ENCODE measurements at regions not wholly inside any gene's neighbourhood (a gene's known extent, or its start where the extent isn't known, plus 50 kb on each side); places are given as distances from the start of the nearest gene placed in this dataset.
"Not testable (repeated sequence)": the region's sequence is repeated elsewhere in the genome, so short reads cannot be mapped to it uniquely, and the experiment has no call there.

- H3K9ac ChIP-seq (ENCODE audit: low read length); H3K18ac ChIP-seq (ENCODE audit: low read length); H3K27me3 ChIP-seq (ENCODE audit: insufficient read depth, low read length); H3K4me1 ChIP-seq (ENCODE audit: control insufficient read depth in 1 of 2, insufficient read depth in 2 of 2, low read length in 2 of 2); H4K8ac ChIP-seq (ENCODE audit: low read depth, low read length); H3K14ac ChIP-seq (ENCODE audit: low read length); H3K23ac ChIP-seq (ENCODE audit: low read length); H2AFZ ChIP-seq (ENCODE audit: insufficient read depth, low read length, poor library complexity); H3K9me3 ChIP-seq (ENCODE audit: insufficient read depth, low read depth, low read length); H4K12ac ChIP-seq (ENCODE audit: low read depth, low read length); DNase-seq; H3K4me3 ChIP-seq (ENCODE audit: low read depth, low read length); H3K36me3 ChIP-seq (ENCODE audit: control insufficient read depth in 1 of 2, insufficient read depth in 2 of 2, low read length in 2 of 2); H3K79me1 ChIP-seq (ENCODE audit: low read length); H3K79me2 ChIP-seq (ENCODE audit: control insufficient read depth, insufficient read depth, low read length, poor library complexity): not testable (repeated sequence)
- peak overlapping the region; percentile 23 for H3K27ac ChIP-seq (ENCODE audit: low read depth, low read length)
- peak overlapping the region; percentile 57 for H4K91ac ChIP-seq (ENCODE audit: low read depth, low read length)
- peak overlapping the region; percentile 52 for H3K4me2 ChIP-seq (ENCODE audit: low read length)
- peak overlapping the region; percentile 19 for H2BK5ac ChIP-seq (ENCODE audit: low read depth, low read length, poor library complexity)
- peak overlapping the region; percentile 65 for H2BK12ac ChIP-seq (ENCODE audit: low read length)
- H2AK5ac ChIP-seq (ENCODE audit: low read length): peak overlapping the region; percentile 19
- peak overlapping the region; percentile 72 for H3K4ac ChIP-seq (ENCODE audit: low read depth, low read length)
- peak overlapping the region; percentile 72 for H2BK120ac ChIP-seq (ENCODE audit: insufficient read depth, low read length, poor library complexity)
- WGBS (ENCODE audit: extremely low coverage, insufficient coverage, insufficient read length): no CpG with 5 or more reads among the region's 20 CpGs
These were observed 372.4 kb downstream of the BCL2L11 start for GRCh38 chr2:111492995-111493719.

- H4K8ac ChIP-seq (ENCODE audit: low read depth, low read length); H3K9me3 ChIP-seq (ENCODE audit: insufficient read depth, low read depth, low read length); H3K4me1 ChIP-seq (ENCODE audit: control insufficient read depth in 1 of 2, insufficient read depth in 2 of 2, low read length in 2 of 2); H3K27me3 ChIP-seq (ENCODE audit: insufficient read depth, low read length); DNase-seq; H3K36me3 ChIP-seq (ENCODE audit: control insufficient read depth in 1 of 2, insufficient read depth in 2 of 2, low read length in 2 of 2); H3K14ac ChIP-seq (ENCODE audit: low read length); H3K23ac ChIP-seq (ENCODE audit: low read length); H2AFZ ChIP-seq (ENCODE audit: insufficient read depth, low read length, poor library complexity); H3K9ac ChIP-seq (ENCODE audit: low read length); H3K79me1 ChIP-seq (ENCODE audit: low read length); H3K79me2 ChIP-seq (ENCODE audit: control insufficient read depth, insufficient read depth, low read length, poor library complexity); H4K12ac ChIP-seq (ENCODE audit: low read depth, low read length): not testable (repeated sequence)
- peak overlapping the region; percentile 23 for H3K27ac ChIP-seq (ENCODE audit: low read depth, low read length)
- H4K91ac ChIP-seq (ENCODE audit: low read depth, low read length): peak overlapping the region; percentile 57
- H3K4me2 ChIP-seq (ENCODE audit: low read length): peak overlapping the region; percentile 52
- peak overlapping the region; percentile 72 for H2BK120ac ChIP-seq (ENCODE audit: insufficient read depth, low read length, poor library complexity)
- peak overlapping the region; percentile 19 for H2BK5ac ChIP-seq (ENCODE audit: low read depth, low read length, poor library complexity)
- peak overlapping the region; percentile 65 for H2BK12ac ChIP-seq (ENCODE audit: low read length)
- H2AK5ac ChIP-seq (ENCODE audit: low read length): peak overlapping the region; percentile 19
- peak overlapping the region; percentile 72 for H3K4ac ChIP-seq (ENCODE audit: low read depth, low read length)
- peak overlapping the region; percentile 46 for H3K18ac ChIP-seq (ENCODE audit: low read length)
- WGBS (ENCODE audit: extremely low coverage, insufficient coverage, insufficient read length): no CpG with 5 or more reads among the region's 5 CpGs
- H3K4me3 ChIP-seq (ENCODE audit: low read depth, low read length): peak overlapping the region; percentile 43
These were observed 373.0 kb downstream of the BCL2L11 start for GRCh38 chr2:111493720-111494078.

GRCh38 chr2:111494288-111494980, 373.7 kb downstream of the BCL2L11 start:
- no CpG with 5 or more reads among the region's 14 CpGs for WGBS (ENCODE audit: extremely low coverage, insufficient coverage, insufficient read length)

GRCh38 chr2:111494981-111495315, 374.2 kb downstream of the BCL2L11 start:
- H3K4me3 ChIP-seq (ENCODE audit: low read depth, low read length); H2BK12ac ChIP-seq (ENCODE audit: low read length); H3K4me2 ChIP-seq (ENCODE audit: low read length); H2BK120ac ChIP-seq (ENCODE audit: insufficient read depth, low read length, poor library complexity); H4K91ac ChIP-seq (ENCODE audit: low read depth, low read length); H3K14ac ChIP-seq (ENCODE audit: low read length); H3K27me3 ChIP-seq (ENCODE audit: insufficient read depth, low read length); H2BK5ac ChIP-seq (ENCODE audit: low read depth, low read length, poor library complexity); H4K8ac ChIP-seq (ENCODE audit: low read depth, low read length); H3K9ac ChIP-seq (ENCODE audit: low read length); H3K79me1 ChIP-seq (ENCODE audit: low read length); H4K12ac ChIP-seq (ENCODE audit: low read depth, low read length); H3K79me2 ChIP-seq (ENCODE audit: control insufficient read depth, insufficient read depth, low read length, poor library complexity); H3K4me1 ChIP-seq (ENCODE audit: control insufficient read depth in 1 of 2, insufficient read depth in 2 of 2, low read length in 2 of 2); DNase-seq; H3K9me3 ChIP-seq (ENCODE audit: insufficient read depth, low read depth, low read length); H3K18ac ChIP-seq (ENCODE audit: low read length); H3K27ac ChIP-seq (ENCODE audit: low read depth, low read length); H2AK5ac ChIP-seq (ENCODE audit: low read length); H3K23ac ChIP-seq (ENCODE audit: low read length); H3K36me3 ChIP-seq (ENCODE audit: control insufficient read depth in 1 of 2, insufficient read depth in 2 of 2, low read length in 2 of 2); H3K4ac ChIP-seq (ENCODE audit: low read depth, low read length); H2AFZ ChIP-seq (ENCODE audit: insufficient read depth, low read length, poor library complexity): not testable (repeated sequence)
- no CpG with 5 or more reads among the region's 7 CpGs for WGBS (ENCODE audit: extremely low coverage, insufficient coverage, insufficient read length)

More at GRCh38 chr2:111494288-111494980, 373.7 kb downstream of the BCL2L11 start:
- not testable (repeated sequence) for H3K27me3 ChIP-seq (ENCODE audit: insufficient read depth, low read length); H3K14ac ChIP-seq (ENCODE audit: low read length); H3K9me3 ChIP-seq (ENCODE audit: insufficient read depth, low read depth, low read length); H3K9ac ChIP-seq (ENCODE audit: low read length); H3K4me3 ChIP-seq (ENCODE audit: low read depth, low read length); H2AK5ac ChIP-seq (ENCODE audit: low read length); H3K4me1 ChIP-seq (ENCODE audit: control insufficient read depth in 1 of 2, insufficient read depth in 2 of 2, low read length in 2 of 2); DNase-seq; H4K8ac ChIP-seq (ENCODE audit: low read depth, low read length); H2BK120ac ChIP-seq (ENCODE audit: insufficient read depth, low read length, poor library complexity); H3K79me1 ChIP-seq (ENCODE audit: low read length); H3K79me2 ChIP-seq (ENCODE audit: control insufficient read depth, insufficient read depth, low read length, poor library complexity); H3K23ac ChIP-seq (ENCODE audit: low read length); H3K36me3 ChIP-seq (ENCODE audit: control insufficient read depth in 1 of 2, insufficient read depth in 2 of 2, low read length in 2 of 2); H4K12ac ChIP-seq (ENCODE audit: low read depth, low read length); H2AFZ ChIP-seq (ENCODE audit: insufficient read depth, low read length, poor library complexity); H3K4ac ChIP-seq (ENCODE audit: low read depth, low read length)
- Histone ChIP-seq H3K18ac (ENCODE audit: low read length) (peak overlapping the region; percentile 30), H3K4me2 (ENCODE audit: low read length) (peak overlapping the region; percentile 54), H2BK12ac (ENCODE audit: low read length) (peak overlapping the region; percentile 76), H3K27ac (ENCODE audit: low read depth, low read length) (peak overlapping the region; percentile 81), H4K91ac (ENCODE audit: low read depth, low read length) (peak overlapping the region; percentile 47), H2BK5ac (ENCODE audit: low read depth, low read length, poor library complexity) (peak overlapping the region; percentile 79)
